H1 (cell line): ENCODE measurements at regions not wholly inside any gene's neighbourhood (a gene's known extent, or its start where the extent isn't known, plus 50 kb on each side); places are given as distances from the start of the nearest gene placed in this dataset.

Experiments
- CTCF ChIA-PET: fragments of 300-600 bp; sonication (Branson Sonifier 250); formaldehyde crosslinking; loops from one replicate; lab custom pipeline; 2021; ENCODE audit not compliant: partially characterized antibody; lab: Charles Lee
- POLR2A ChIA-PET: fragments of 300-600 bp; sonication (Branson Sonifier 250); formaldehyde crosslinking; loops from one replicate; lab custom pipeline; 2021; ENCODE audit warnings: inconsistent platforms; ENCODE audit not compliant: partially characterized antibody; lab: Charles Lee
- DNase-seq, 2 experiments: peaks; one replicate each; pipeline versions ENCODE4 v3.0.0 to v3.0.0-alpha.2; 2010 to 2022; ENCODE audit warnings: low spot score in 2 of 2, low read depth in 1 of 2, mixed read lengths in 1 of 2
- FAIRE-seq: peaks from 2 replicates; lab custom pipeline; 2011; peaks lifted over from hg19 to GRCh38; lab: Jason Lieb, UNC
- H2AFZ ChIP-seq: 2 replicates; pipeline ENCODE4 v1.8.1; 2012; ENCODE audit warnings: low read length, inconsistent platforms
- H2AK5ac ChIP-seq: 2 replicates; pipeline ENCODE4 v1.6.1; 2013; ENCODE audit warnings: low read depth, low read length
- H2BK120ac ChIP-seq: replicated peaks from 2 replicates; pipeline ENCODE3; 2013; ENCODE audit warnings: low read depth, low read length, inconsistent platforms
- H2BK12ac ChIP-seq: 2 replicates; pipeline ENCODE4 v1.6.1; 2013; ENCODE audit warnings: low read depth, low read length
- H2BK15ac ChIP-seq: 2 replicates; pipeline ENCODE4 v1.6.1; 2013; ENCODE audit warnings: low read length
- H2BK20ac ChIP-seq: 2 replicates; pipeline ENCODE4 v1.6.1; 2013; ENCODE audit warnings: low read length
- H2BK5ac ChIP-seq: 2 replicates; pipeline ENCODE4 v1.6.1; 2013; ENCODE audit warnings: low read depth, low read length
- H3K14ac ChIP-seq: 2 replicates; pipeline ENCODE4 v1.6.1; 2013; ENCODE audit warnings: inconsistent platforms; ENCODE audit not compliant: insufficient read length
- H3K18ac ChIP-seq: 2 replicates; pipeline ENCODE4 v1.6.1; 2013; ENCODE audit warnings: low read length; ENCODE audit errors: extremely low read depth
- H3K23ac ChIP-seq: 2 replicates; pipeline ENCODE4 v1.6.1; 2013; ENCODE audit warnings: inconsistent platforms; ENCODE audit not compliant: insufficient read length
- H3K23me2 ChIP-seq: 2 replicates; pipeline ENCODE4 v1.6.1; 2013; ENCODE audit warnings: low read depth, low read length
- H3K27ac ChIP-seq: 2 replicates; pipeline ENCODE4 v1.6.1; 2011; ENCODE audit warnings: low read depth, low read length, inconsistent platforms
- H3K27me3 ChIP-seq, 4 experiments: replicated peaks in 1 of 4; 1 replicate in 1 of 4; 2 replicates in 3 of 4; pipeline versions ENCODE4 v1.6.1 to v1.8.1; 2011 to 2013; ENCODE audit warnings: low read length in 3 of 4, mild to moderate bottlenecking in 3 of 4, inconsistent platforms in 2 of 4, mixed read lengths in 2 of 4, moderate library complexity in 1 of 4; ENCODE audit not compliant: control insufficient read depth in 3 of 4, insufficient read depth in 3 of 4; ENCODE audit errors: extremely low read depth in 1 of 4
- H3K36me3 ChIP-seq, 4 experiments: 2 replicates each; pipeline versions ENCODE4 v1.6.1 to v1.8.1; 2011 to 2013; ENCODE audit warnings: mild to moderate bottlenecking in 4 of 4, low read length in 3 of 4, moderate library complexity in 2 of 4, control low read depth in 1 of 4, inconsistent platforms in 1 of 4; ENCODE audit not compliant: insufficient read depth in 4 of 4, control insufficient read depth in 2 of 4
- H3K4ac ChIP-seq: replicated peaks from 2 replicates; pipeline ENCODE3; 2013; ENCODE audit warnings: low read length, low read depth, mixed read lengths, inconsistent platforms; ENCODE audit not compliant: insufficient read length
- H3K4me1 ChIP-seq, 4 experiments: replicated peaks in 1 of 4; 1 replicate in 1 of 4; 2 replicates in 3 of 4; pipeline versions ENCODE4 v1.6.1 to v1.8.1; 2011 to 2013; ENCODE audit warnings: low read length in 3 of 4, inconsistent platforms in 2 of 4, mixed read lengths in 1 of 4; ENCODE audit not compliant: insufficient read depth in 4 of 4, control insufficient read depth in 3 of 4
- H3K4me2 ChIP-seq, 2 experiments: 2 replicates each; pipeline versions ENCODE4 v1.6.1 to v1.8.1; 2011 to 2013; ENCODE audit warnings: low read depth in 2 of 2, low read length in 2 of 2, control low read depth in 1 of 2, inconsistent platforms in 1 of 2, mild to moderate bottlenecking in 1 of 2; ENCODE audit not compliant: insufficient read depth in 1 of 2
- H3K4me3 ChIP-seq, 4 experiments: fragments of 200-600, 300-600 bp in 1 of 4; sonication (generic), shearing (Covaris generic), sonication (Bioruptor Twin) in 1 of 4; 2 replicates each; pipeline versions ENCODE4 v1.5.1 to v1.8.1; 2011 to 2016; ENCODE audit warnings: low read length in 4 of 4, low read depth in 3 of 4, control low read depth in 2 of 4, inconsistent platforms in 2 of 4, mild to moderate bottlenecking in 2 of 4, mixed read lengths in 1 of 4, moderate library complexity in 1 of 4; ENCODE audit not compliant: insufficient read depth in 2 of 4; ENCODE audit errors: extremely low read depth in 1 of 4
- H3K56ac ChIP-seq: replicated peaks from 2 replicates; pipeline ENCODE3; 2013; ENCODE audit warnings: low read depth, mild to moderate bottlenecking, mixed read lengths, low read length, inconsistent platforms; ENCODE audit not compliant: insufficient read length
- H3K79me1 ChIP-seq: 2 replicates; pipeline ENCODE4 v1.6.1; 2013; ENCODE audit warnings: low read depth, low read length, control low read depth
- H3K79me2 ChIP-seq, 2 experiments: 2 replicates each; pipeline versions ENCODE4 v1.6.1 to v1.8.1; 2012 to 2013; ENCODE audit warnings: low read length in 2 of 2, mild to moderate bottlenecking in 2 of 2, inconsistent platforms in 1 of 2; ENCODE audit not compliant: insufficient read depth in 2 of 2, control insufficient read depth in 1 of 2
- H3K9ac ChIP-seq, 4 experiments: replicated peaks in 1 of 4; 1 replicate in 1 of 4; 2 replicates in 3 of 4; pipeline versions ENCODE4 v1.6.1 to v1.8.1; 2011 to 2013; ENCODE audit warnings: low read depth in 3 of 4, low read length in 3 of 4, control low read depth in 2 of 4, mild to moderate bottlenecking in 2 of 4, moderate library complexity in 2 of 4, inconsistent platforms in 1 of 4; ENCODE audit errors: extremely low read depth in 1 of 4
- H3K9me3 ChIP-seq, 2 experiments: 2 replicates each; pipeline versions ENCODE4 v1.6.1 to v1.8.1; 2012 to 2013; ENCODE audit warnings: mild to moderate bottlenecking in 2 of 2, moderate library complexity in 2 of 2, control low read depth in 1 of 2, inconsistent platforms in 1 of 2, low read depth in 1 of 2, low read length in 1 of 2, mixed read lengths in 1 of 2; ENCODE audit not compliant: insufficient read depth in 2 of 2
- H4K20me1 ChIP-seq, 2 experiments: replicated peaks in 1 of 2; 2 replicates each; pipeline versions ENCODE3 to v1.8.1; 2011 to 2013; ENCODE audit warnings: inconsistent platforms in 2 of 2, low read length in 2 of 2, mild to moderate bottlenecking in 1 of 2; ENCODE audit not compliant: insufficient read depth in 2 of 2, control insufficient read depth in 1 of 2
- H4K5ac ChIP-seq: 2 replicates; pipeline ENCODE4 v1.6.1; 2013; ENCODE audit warnings: low read length, low read depth, mixed read lengths, inconsistent platforms; ENCODE audit not compliant: insufficient read length
- H4K8ac ChIP-seq: 2 replicates; pipeline ENCODE4 v1.8.0; 2013; ENCODE audit warnings: mild to moderate bottlenecking, moderate library complexity, low read length, inconsistent platforms; ENCODE audit not compliant: insufficient read depth; ENCODE audit errors: extremely low read depth
- H4K91ac ChIP-seq: replicated peaks from 2 replicates; pipeline ENCODE3; 2013; ENCODE audit warnings: low read length, mixed read lengths, inconsistent platforms; ENCODE audit not compliant: insufficient read length
- BCL11A ChIP-seq, 2 experiments: IDR thresholded peaks; one replicate each; pipeline ENCODE4 v1.6.1; 2011; ENCODE audit warnings: low read depth in 2 of 2, low read length in 2 of 2, mild to moderate bottlenecking in 2 of 2
- CREB1 ChIP-seq: IDR thresholded peaks from 2 replicates; pipeline ENCODE4 v1.6.1; 2012; ENCODE audit warnings: inconsistent platforms
- GTF2F1 ChIP-seq: IDR thresholded peaks from 2 replicates; pipeline ENCODE4 v1.6.1; 2012; ENCODE audit warnings: low read depth, low read length, improper control_type of control experiment, borderline replicate concordance
- POLR2A ChIP-seq, 2 experiments: IDR thresholded peaks; 1 replicate in 1 of 2; 2 replicates in 1 of 2; pipeline ENCODE4 v1.6.1; 2011; ENCODE audit warnings: low read depth in 2 of 2, low read length in 2 of 2, mild to moderate bottlenecking in 2 of 2; ENCODE audit errors: control extremely low read depth in 1 of 2
- RAD21 ChIP-seq, 2 experiments: IDR thresholded peaks in 1 of 2; conservative IDR thresholded peaks in 1 of 2; 2 replicates each; pipeline ENCODE4 v1.6.1; 2011; ENCODE audit warnings: low read depth in 2 of 2, low read length in 2 of 2, improper control_type of control experiment in 1 of 2, inconsistent platforms in 1 of 2, mild to moderate bottlenecking in 1 of 2, moderate library complexity in 1 of 2
- SAP30 ChIP-seq: fragments of 300-600 bp; sonication (generic); IDR thresholded peaks from 2 replicates; pipeline ENCODE4 v1.7.1; 2012; ENCODE audit warnings: low read length, moderate library complexity, mild to moderate bottlenecking, inconsistent platforms; ENCODE audit not compliant: insufficient read depth, insufficient replicate concordance
- TEAD4 ChIP-seq: IDR thresholded peaks from 2 replicates; pipeline ENCODE4 v1.6.1; 2012; ENCODE audit warnings: low read depth, low read length, inconsistent platforms, mixed read lengths
- USF2 ChIP-seq: IDR thresholded peaks from 2 replicates; pipeline ENCODE4 v1.6.1; 2011; ENCODE audit warnings: low read length, improper control_type of control experiment
- YY1 ChIP-seq: IDR thresholded peaks from 2 replicates; pipeline ENCODE4 v1.6.1; 2011; ENCODE audit warnings: low read depth, mild to moderate bottlenecking, low read length
- ZNF274 ChIP-seq: IDR thresholded peaks from 2 replicates; pipeline ENCODE4 v1.7.0; 2012; ENCODE audit warnings: low read length, borderline replicate concordance; ENCODE audit errors: extremely low read depth

GRCh38 chr1:107003972-107004371 is 52.5 kb upstream of the PRMT6 start:
- DNase-seq (no peak), FAIRE-seq (no peak)
- Histone ChIP-seq H3K56ac (no peak overlapping the region), H2AFZ (no peak overlapping the region), H3K4me2 (no peak overlapping the region), H4K5ac (no peak overlapping the region), H2AK5ac (no peak overlapping the region), H4K20me1 (no peaks in the 10 kb centered on the region), H4K8ac (no peak overlapping the region), H2BK5ac (no peak overlapping the region), H3K4ac (no peak overlapping the region), H3K9ac (no peak overlapping the region), H4K91ac (no peak overlapping the region), H2BK20ac (no peak overlapping the region), H3K18ac (no peak overlapping the region), H3K23me2 (no peaks in the 10 kb centered on the region), H3K79me1 (no peaks in the 10 kb centered on the region), H2BK120ac (no peak overlapping the region), H3K36me3 (no peaks in the 10 kb centered on the region), H3K4me1 (no peaks in the 10 kb centered on the region), H2BK15ac (no peak overlapping the region), H3K9me3 (no peaks in the 10 kb centered on the region), H3K23ac (no peak overlapping the region), H3K27me3 (no peaks in the 10 kb centered on the region), H2BK12ac (no peak overlapping the region), H3K14ac (no peak overlapping the region), H3K4me3 (no peak overlapping the region), H3K27ac (no peak overlapping the region), H3K79me2 (no peaks in the 10 kb centered on the region)
- CTCF ChIA-PET: no interaction called here
- POLR2A ChIA-PET: no interaction called here
- TF ChIP-seq TEAD4 (no peak), CREB1 (no peak), USF2 (no peak), GTF2F1 (no peak), BCL11A (IDR thresholded peaks at IDR 0.05; ENCODE audit: low read depth in 2 of 2, low read length in 2 of 2) (no peak), RAD21 (IDR thresholded peaks at IDR 0.05 in 1 of 2, conservative IDR thresholded peaks at IDR 0.05 in 1 of 2; ENCODE audit: low read depth in 2 of 2, low read length in 2 of 2) (no peak), ZNF274 (no peak), SAP30 (no peak), POLR2A (IDR thresholded peaks at IDR 0.05; ENCODE audit: control extremely low read depth in 1 of 2, low read depth in 2 of 2, low read length in 2 of 2) (no peak), YY1 (no peak)
